SK-N-SH treated with all-trans-retinoic acid at 6 μM for 48 hours (cell line): ENCODE measurements at regions not wholly inside any gene's neighbourhood (a gene's known extent, or its start where the extent isn't known, plus 50 kb on each side); places are given as distances from the start of the nearest gene placed in this dataset.

Source experiments
- ATAC-seq: fragments of 200-7000 bp; cut with Tn5 transposase; 3 replicates; pipeline ENCODE4 v1.9.1; 2020; ENCODE audit warnings: mild to moderate bottlenecking, moderate library complexity
- ARNTL ChIP-seq: fragments of 450-650 bp; formaldehyde crosslinking; IDR thresholded peaks from 2 replicates; pipeline ENCODE4 v1.5.0; 2020; ENCODE audit warnings: low read depth, mild to moderate bottlenecking, moderate library complexity, borderline replicate concordance
- BACH2 ChIP-seq: fragments of 250-450 bp; sonication (Bioruptor Pico); IDR thresholded peaks from 2 replicates; pipeline ENCODE4 v1.9.0; 2021; ENCODE audit warnings: mild to moderate bottlenecking, borderline replicate concordance
- CSDC2 ChIP-seq: fragments of 250-450 bp; sonication (Bioruptor Pico); IDR thresholded peaks from 2 replicates; pipeline ENCODE4 v1.5.0; 2020; ENCODE audit warnings: mild to moderate bottlenecking, moderate library complexity
- ESRRG ChIP-seq: fragments of 250-450 bp; sonication (Bioruptor Pico); IDR thresholded peaks from 2 replicates; pipeline ENCODE4 v1.6.1; 2021; ENCODE audit warnings: mild to moderate bottlenecking
- ISL1 ChIP-seq: fragments of 250-450 bp; sonication (Bioruptor Pico); IDR thresholded peaks from 2 replicates; pipeline ENCODE4 v2.1.2; 2022; ENCODE audit warnings: mild to moderate bottlenecking, moderate library complexity
- OSR1 ChIP-seq: fragments of 250-450 bp; sonication (Bioruptor Pico); IDR thresholded peaks from 2 replicates; pipeline ENCODE4 v1.8.0; 2022; ENCODE audit warnings: moderate library complexity, mild to moderate bottlenecking, inconsistent platforms
- PPARA ChIP-seq: fragments of 250-450 bp; sonication (Bioruptor Pico); IDR thresholded peaks from 2 replicates; pipeline ENCODE4 v1.5.0; 2020; ENCODE audit warnings: mild to moderate bottlenecking, borderline replicate concordance
- RARB ChIP-seq: fragments of 250-450 bp; sonication (Bioruptor Pico); IDR thresholded peaks from 2 replicates; pipeline ENCODE4 v1.8.0; 2021; ENCODE audit warnings: mild to moderate bottlenecking, moderate library complexity
- SNAI2 ChIP-seq: fragments of 250-450 bp; sonication (Bioruptor Pico); IDR thresholded peaks from 2 replicates; pipeline ENCODE4 v1.5.0; 2020; ENCODE audit warnings: mild to moderate bottlenecking, moderate library complexity
- TCF4 ChIP-seq: fragments of 250-450 bp; sonication (Bioruptor Pico); IDR thresholded peaks from 2 replicates; pipeline ENCODE4 v1.8.0; 2021; ENCODE audit warnings: mild to moderate bottlenecking, moderate library complexity, borderline replicate concordance
- TOX ChIP-seq: fragments of 250-450 bp; sonication (Bioruptor Pico); IDR thresholded peaks from 2 replicates; pipeline ENCODE4 v1.8.0; 2021; ENCODE audit warnings: mild to moderate bottlenecking, moderate library complexity, borderline replicate concordance
- ZC3H10 ChIP-seq: fragments of 250-450 bp; sonication (Bioruptor Pico); IDR thresholded peaks from 2 replicates; pipeline ENCODE4 v1.5.1; 2021; ENCODE audit warnings: mild to moderate bottlenecking, moderate library complexity
- ZFP30 ChIP-seq: fragments of 450-650 bp; formaldehyde crosslinking; IDR thresholded peaks from 2 replicates; pipeline ENCODE4 v1.5.0; 2022; ENCODE audit warnings: mild to moderate bottlenecking, moderate library complexity
- ZNF565 ChIP-seq: fragments of 450-650 bp; formaldehyde crosslinking; conservative IDR thresholded peaks from 2 replicates; pipeline ENCODE4 v1.5.0; 2020; ENCODE audit warnings: low read depth, mild to moderate bottlenecking, moderate library complexity
- ZNF70 ChIP-seq: fragments of 450-650 bp; formaldehyde crosslinking; IDR thresholded peaks from 2 replicates; pipeline ENCODE4 v1.5.0; 2020; ENCODE audit warnings: mild to moderate bottlenecking, moderate library complexity
- ZNF8 ChIP-seq: fragments of 450-650 bp; formaldehyde crosslinking; IDR thresholded peaks from 2 replicates; pipeline ENCODE4 v1.5.0; 2020; ENCODE audit warnings: mild to moderate bottlenecking, moderate library complexity
- TF ChIP-seq, protein P1 (sequence below): fragments of 250-450 bp; sonication (Bioruptor Pico); IDR thresholded peaks from 2 replicates; pipeline ENCODE4 v1.8.0; 2020; ENCODE audit warnings: mild to moderate bottlenecking, moderate library complexity, borderline replicate concordance
- TF ChIP-seq, protein P2 (sequence below): fragments of 250-450 bp; sonication (Bioruptor Pico); IDR thresholded peaks from 2 replicates; pipeline ENCODE4 v1.5.1; 2021; ENCODE audit warnings: mild to moderate bottlenecking, moderate library complexity
- TF ChIP-seq, protein P3 (sequence below): fragments of 250-450 bp; sonication (Bioruptor Pico); IDR thresholded peaks from 2 replicates; pipeline ENCODE4 v1.5.0; 2020; ENCODE audit warnings: mild to moderate bottlenecking, moderate library complexity
- TF ChIP-seq, protein P4 (sequence below): fragments of 250-450 bp; sonication (Bioruptor Pico); IDR thresholded peaks from 2 replicates; pipeline ENCODE4 v1.5.1; 2020; ENCODE audit warnings: low read depth, mild to moderate bottlenecking, moderate library complexity
- TF ChIP-seq, protein P5 (sequence below): fragments of 250-450 bp; sonication (Bioruptor Pico); IDR thresholded peaks from 2 replicates; pipeline ENCODE4 v1.8.0; 2021; ENCODE audit warnings: low read depth, mild to moderate bottlenecking, moderate library complexity, borderline replicate concordance

DNA sequence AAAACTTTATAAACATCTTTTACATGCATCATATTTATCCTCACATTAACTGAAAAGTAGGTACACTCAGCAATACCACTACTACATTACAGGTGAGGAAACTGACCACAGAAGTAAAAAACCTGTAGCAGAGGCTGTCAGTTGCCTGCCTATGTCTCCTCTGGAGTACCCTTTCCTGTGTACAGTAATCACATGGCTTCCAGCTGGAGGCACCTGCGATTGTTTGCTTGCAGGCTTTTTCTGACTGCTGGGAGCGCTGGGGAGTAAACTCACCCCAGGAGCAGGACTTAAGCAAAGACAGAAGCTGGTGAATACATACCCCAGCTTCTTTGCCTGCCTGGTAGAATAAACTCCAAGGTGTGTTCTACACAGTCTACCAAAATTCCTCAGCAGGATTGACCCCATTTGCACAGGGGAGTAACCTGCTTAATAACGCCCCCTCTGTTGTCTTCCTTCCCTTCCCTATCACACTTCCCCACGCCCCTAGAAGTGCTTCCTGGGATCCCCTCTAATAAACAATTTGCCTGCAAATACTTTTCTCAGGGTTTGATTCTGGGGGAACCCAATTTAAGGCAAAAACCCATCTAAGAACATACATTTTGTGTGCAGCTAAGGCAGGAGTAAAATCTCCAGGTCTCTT, 138.9 kb downstream of the PTH2R start:
- TF ChIP-seq, protein P1, sequence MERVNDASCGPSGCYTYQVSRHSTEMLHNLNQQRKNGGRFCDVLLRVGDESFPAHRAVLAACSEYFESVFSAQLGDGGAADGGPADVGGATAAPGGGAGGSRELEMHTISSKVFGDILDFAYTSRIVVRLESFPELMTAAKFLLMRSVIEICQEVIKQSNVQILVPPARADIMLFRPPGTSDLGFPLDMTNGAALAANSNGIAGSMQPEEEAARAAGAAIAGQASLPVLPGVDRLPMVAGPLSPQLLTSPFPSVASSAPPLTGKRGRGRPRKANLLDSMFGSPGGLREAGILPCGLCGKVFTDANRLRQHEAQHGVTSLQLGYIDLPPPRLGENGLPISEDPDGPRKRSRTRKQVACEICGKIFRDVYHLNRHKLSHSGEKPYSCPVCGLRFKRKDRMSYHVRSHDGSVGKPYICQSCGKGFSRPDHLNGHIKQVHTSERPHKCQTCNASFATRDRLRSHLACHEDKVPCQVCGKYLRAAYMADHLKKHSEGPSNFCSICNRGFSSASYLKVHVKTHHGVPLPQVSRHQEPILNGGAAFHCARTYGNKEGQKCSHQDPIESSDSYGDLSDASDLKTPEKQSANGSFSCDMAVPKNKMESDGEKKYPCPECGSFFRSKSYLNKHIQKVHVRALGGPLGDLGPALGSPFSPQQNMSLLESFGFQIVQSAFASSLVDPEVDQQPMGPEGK (CRISPR knock-in tag), result no peak
- TF ChIP-seq ESRRG (CRISPR knock-in tag) (no peak), ZNF70 (CRISPR knock-in tag) (no peak), BACH2 (CRISPR knock-in tag) (no peak), OSR1 (CRISPR knock-in tag) (no peak), ZC3H10 (no peak), ZFP30 (CRISPR knock-in tag) (no peak), PPARA (CRISPR knock-in tag) (no peak), CSDC2 (CRISPR knock-in tag) (no peak), TCF4 (CRISPR knock-in tag) (no peak), SNAI2 (CRISPR knock-in tag) (no peak)
- TF ChIP-seq, protein P2, sequence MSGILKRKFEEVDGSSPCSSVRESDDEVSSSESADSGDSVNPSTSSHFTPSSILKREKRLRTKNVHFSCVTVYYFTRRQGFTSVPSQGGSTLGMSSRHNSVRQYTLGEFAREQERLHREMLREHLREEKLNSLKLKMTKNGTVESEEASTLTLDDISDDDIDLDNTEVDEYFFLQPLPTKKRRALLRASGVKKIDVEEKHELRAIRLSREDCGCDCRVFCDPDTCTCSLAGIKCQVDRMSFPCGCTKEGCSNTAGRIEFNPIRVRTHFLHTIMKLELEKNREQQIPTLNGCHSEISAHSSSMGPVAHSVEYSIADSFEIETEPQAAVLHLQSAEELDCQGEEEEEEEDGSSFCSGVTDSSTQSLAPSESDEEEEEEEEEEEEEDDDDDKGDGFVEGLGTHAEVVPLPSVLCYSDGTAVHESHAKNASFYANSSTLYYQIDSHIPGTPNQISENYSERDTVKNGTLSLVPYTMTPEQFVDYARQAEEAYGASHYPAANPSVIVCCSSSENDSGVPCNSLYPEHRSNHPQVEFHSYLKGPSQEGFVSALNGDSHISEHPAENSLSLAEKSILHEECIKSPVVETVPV (CRISPR knock-in tag), result no peak
- TF ChIP-seq, protein P3, sequence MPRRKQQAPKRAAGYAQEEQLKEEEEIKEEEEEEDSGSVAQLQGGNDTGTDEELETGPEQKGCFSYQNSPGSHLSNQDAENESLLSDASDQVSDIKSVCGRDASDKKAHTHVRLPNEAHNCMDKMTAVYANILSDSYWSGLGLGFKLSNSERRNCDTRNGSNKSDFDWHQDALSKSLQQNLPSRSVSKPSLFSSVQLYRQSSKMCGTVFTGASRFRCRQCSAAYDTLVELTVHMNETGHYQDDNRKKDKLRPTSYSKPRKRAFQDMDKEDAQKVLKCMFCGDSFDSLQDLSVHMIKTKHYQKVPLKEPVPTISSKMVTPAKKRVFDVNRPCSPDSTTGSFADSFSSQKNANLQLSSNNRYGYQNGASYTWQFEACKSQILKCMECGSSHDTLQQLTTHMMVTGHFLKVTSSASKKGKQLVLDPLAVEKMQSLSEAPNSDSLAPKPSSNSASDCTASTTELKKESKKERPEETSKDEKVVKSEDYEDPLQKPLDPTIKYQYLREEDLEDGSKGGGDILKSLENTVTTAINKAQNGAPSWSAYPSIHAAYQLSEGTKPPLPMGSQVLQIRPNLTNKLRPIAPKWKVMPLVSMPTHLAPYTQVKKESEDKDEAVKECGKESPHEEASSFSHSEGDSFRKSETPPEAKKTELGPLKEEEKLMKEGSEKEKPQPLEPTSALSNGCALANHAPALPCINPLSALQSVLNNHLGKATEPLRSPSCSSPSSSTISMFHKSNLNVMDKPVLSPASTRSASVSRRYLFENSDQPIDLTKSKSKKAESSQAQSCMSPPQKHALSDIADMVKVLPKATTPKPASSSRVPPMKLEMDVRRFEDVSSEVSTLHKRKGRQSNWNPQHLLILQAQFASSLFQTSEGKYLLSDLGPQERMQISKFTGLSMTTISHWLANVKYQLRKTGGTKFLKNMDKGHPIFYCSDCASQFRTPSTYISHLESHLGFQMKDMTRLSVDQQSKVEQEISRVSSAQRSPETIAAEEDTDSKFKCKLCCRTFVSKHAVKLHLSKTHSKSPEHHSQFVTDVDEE (CRISPR knock-in tag), result no peak
- TF ChIP-seq, protein P4, sequence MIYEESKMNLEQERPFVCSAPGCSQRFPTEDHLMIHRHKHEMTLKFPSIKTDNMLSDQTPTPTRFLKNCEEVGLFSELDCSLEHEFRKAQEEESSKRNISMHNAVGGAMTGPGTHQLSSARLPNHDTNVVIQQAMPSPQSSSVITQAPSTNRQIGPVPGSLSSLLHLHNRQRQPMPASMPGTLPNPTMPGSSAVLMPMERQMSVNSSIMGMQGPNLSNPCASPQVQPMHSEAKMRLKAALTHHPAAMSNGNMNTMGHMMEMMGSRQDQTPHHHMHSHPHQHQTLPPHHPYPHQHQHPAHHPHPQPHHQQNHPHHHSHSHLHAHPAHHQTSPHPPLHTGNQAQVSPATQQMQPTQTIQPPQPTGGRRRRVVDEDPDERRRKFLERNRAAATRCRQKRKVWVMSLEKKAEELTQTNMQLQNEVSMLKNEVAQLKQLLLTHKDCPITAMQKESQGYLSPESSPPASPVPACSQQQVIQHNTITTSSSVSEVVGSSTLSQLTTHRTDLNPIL, result no peak

DNA sequence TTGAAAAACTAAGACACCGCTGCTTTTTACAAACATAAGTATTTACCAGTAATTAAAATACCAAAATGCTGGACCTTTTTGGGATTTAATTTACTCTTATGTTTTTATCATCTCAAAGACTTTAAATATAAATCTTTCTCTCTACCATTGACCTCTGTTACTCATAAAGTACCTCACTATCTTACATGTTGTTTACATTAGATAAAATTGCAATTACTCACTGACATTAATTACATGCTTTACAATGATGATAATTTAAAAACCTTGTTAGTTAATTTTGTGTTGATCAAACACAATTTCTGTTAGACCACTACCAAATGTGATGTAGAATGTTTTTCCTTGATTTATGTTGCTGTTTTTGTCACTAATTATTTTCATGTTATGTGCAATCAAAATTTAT, 139.5 kb downstream of the PTH2R start:
- TF ChIP-seq ISL1 (CRISPR knock-in tag) (no peak), ZNF565 (CRISPR knock-in tag) (no peak), ZC3H10 (no peak), SNAI2 (CRISPR knock-in tag) (no peak), ZNF70 (CRISPR knock-in tag) (no peak), TOX (CRISPR knock-in tag) (no peak), CSDC2 (CRISPR knock-in tag) (no peak), TCF4 (CRISPR knock-in tag) (no peak), ESRRG (CRISPR knock-in tag) (no peak), RARB (CRISPR knock-in tag) (no peak), ZNF8 (CRISPR knock-in tag) (no peak), ARNTL (CRISPR knock-in tag) (no peak)
- TF ChIP-seq, protein P5, sequence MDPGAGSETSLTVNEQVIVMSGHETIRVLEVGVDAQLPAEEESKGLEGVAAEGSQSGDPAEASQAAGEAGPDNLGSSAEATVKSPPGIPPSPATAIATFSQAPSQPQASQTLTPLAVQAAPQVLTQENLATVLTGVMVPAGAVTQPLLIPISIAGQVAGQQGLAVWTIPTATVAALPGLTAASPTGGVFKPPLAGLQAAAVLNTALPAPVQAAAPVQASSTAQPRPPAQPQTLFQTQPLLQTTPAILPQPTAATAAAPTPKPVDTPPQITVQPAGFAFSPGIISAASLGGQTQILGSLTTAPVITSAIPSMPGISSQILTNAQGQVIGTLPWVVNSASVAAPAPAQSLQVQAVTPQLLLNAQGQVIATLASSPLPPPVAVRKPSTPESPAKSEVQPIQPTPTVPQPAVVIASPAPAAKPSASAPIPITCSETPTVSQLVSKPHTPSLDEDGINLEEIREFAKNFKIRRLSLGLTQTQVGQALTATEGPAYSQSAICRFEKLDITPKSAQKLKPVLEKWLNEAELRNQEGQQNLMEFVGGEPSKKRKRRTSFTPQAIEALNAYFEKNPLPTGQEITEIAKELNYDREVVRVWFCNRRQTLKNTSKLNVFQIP (CRISPR knock-in tag), result no peak
- TF ChIP-seq, protein P2 (CRISPR knock-in tag), result no peak
- TF ChIP-seq, protein P3 (CRISPR knock-in tag), result no peak

More for the DNA sequence above, 138.9 kb downstream of the PTH2R start:
- no peak for ATAC-seq

More for the DNA sequence above, 139.5 kb downstream of the PTH2R start:
- ATAC-seq, result no peak
